Upper lobe of right lung (tissue), 1 donor: ENCODE measurements at regions not wholly inside any gene's neighbourhood (a gene's known extent, or its start where the extent isn't known, plus 50 kb on each side); places are given as distances from the start of the nearest gene placed in this dataset.

Source experiments
- ATAC-seq: fragments of 200-7000 bp; cut with Tn5 transposase; one replicate; pipeline ENCODE4 v1.9.1; 2020; ENCODE audit warnings: mild to moderate bottlenecking, moderate library complexity
- DNase-seq: peaks from one replicate; pipeline ENCODE4 v3.0.0-alpha.2; 2020
- H3K27ac ChIP-seq: fragments of 200-600 bp; one replicate; pipeline ENCODE4 v1.8.0; 2022
- H3K27me3 ChIP-seq: fragments of 200-600 bp; one replicate; pipeline ENCODE4 v1.8.0; 2022; ENCODE audit warnings: mild to moderate bottlenecking
- H3K36me3 ChIP-seq: fragments of 200-600 bp; one replicate; pipeline ENCODE4 v1.8.0; 2022
- H3K4me1 ChIP-seq: fragments of 200-600 bp; one replicate; pipeline ENCODE4 v1.8.0; 2022
- H3K4me3 ChIP-seq: fragments of 200-600 bp; one replicate; pipeline ENCODE4 v1.8.0; 2022; ENCODE audit warnings: mild to moderate bottlenecking
- H3K9me3 ChIP-seq: fragments of 200-600 bp; one replicate; pipeline ENCODE4 v1.8.0; 2022
- intact Hi-C: fragments of 100-400 bp; cut with DNase I; formaldehyde crosslinking; loops from one replicate; pipeline ENCODE4 v1.11.0; 2022
- TF ChIP-seq, protein P1 (sequence below): fragments of 200-600 bp; IDR thresholded peaks from one replicate; pipeline ENCODE4 v1.8.0; 2022; ENCODE audit warnings: antibody characterized with exemption
- donor health status: DM: no; HTN: yes; CAD: no; lungs with severe emphysema.

DNA sequence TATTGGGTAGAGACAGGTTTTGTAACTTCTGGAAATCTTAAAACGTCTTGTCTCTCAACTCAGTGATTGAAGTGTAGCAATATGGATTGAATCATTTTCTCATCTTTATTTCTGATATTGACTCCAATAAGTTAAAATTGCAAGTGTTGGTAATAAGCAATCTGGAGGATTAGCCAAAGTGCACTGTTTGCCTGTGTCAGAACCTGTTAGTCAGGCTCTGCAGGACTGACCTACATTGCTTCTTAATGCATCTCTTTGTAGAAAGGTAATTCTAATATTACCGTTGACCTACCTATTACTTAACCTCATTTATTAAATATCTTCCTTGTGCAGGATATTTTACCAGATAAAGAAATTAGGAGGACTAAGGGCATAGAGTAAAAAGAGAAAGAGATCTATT lies 484.0 kb upstream of the CITED2 start:
- intact Hi-C loops: no loop called here
- Histone ChIP-seq H3K4me1 (no peaks in the 10 kb centered on the region), H3K27me3 (no peaks in the 10 kb centered on the region), H3K9me3 (no peaks in the 10 kb centered on the region), H3K36me3 (no peaks in the 10 kb centered on the region), H3K27ac (no peak overlapping the region), H3K4me3 (no peak overlapping the region)
- DNase-seq (no peak), ATAC-seq (no peak)
- TF ChIP-seq, protein P1, sequence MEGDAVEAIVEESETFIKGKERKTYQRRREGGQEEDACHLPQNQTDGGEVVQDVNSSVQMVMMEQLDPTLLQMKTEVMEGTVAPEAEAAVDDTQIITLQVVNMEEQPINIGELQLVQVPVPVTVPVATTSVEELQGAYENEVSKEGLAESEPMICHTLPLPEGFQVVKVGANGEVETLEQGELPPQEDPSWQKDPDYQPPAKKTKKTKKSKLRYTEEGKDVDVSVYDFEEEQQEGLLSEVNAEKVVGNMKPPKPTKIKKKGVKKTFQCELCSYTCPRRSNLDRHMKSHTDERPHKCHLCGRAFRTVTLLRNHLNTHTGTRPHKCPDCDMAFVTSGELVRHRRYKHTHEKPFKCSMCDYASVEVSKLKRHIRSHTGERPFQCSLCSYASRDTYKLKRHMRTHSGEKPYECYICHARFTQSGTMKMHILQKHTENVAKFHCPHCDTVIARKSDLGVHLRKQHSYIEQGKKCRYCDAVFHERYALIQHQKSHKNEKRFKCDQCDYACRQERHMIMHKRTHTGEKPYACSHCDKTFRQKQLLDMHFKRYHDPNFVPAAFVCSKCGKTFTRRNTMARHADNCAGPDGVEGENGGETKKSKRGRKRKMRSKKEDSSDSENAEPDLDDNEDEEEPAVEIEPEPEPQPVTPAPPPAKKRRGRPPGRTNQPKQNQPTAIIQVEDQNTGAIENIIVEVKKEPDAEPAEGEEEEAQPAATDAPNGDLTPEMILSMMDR: no peak

DNA sequence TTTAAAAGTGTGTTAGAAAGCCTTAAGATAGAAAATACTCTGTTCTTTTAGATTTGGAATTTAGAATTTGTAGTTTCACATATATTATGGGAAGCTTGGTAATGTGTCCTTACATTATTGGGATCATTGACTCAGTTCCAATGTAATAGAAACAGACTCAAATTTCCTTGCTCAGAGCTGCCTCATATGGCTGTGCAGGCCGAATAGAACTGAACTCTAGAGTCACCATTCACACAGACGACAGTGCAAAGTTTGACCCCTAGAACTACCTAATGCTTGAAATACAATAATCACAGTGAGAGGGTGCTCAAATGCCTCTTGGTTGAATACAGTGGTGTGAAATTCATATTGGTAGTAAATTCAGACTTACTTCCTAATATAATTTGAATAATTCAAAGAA lies 482.7 kb upstream of the CITED2 start:
- Histone ChIP-seq H3K4me3 (no peak overlapping the region), H3K27ac (no peak overlapping the region), H3K9me3 (no peaks in the 10 kb centered on the region), H3K36me3 (no peaks in the 10 kb centered on the region), H3K27me3 (no peaks in the 10 kb centered on the region), H3K4me1 (no peaks in the 10 kb centered on the region)
- TF ChIP-seq, protein P1: no peak
- no peak for DNase-seq
- intact Hi-C loops: no loop called here
- no peak for ATAC-seq

DNA sequence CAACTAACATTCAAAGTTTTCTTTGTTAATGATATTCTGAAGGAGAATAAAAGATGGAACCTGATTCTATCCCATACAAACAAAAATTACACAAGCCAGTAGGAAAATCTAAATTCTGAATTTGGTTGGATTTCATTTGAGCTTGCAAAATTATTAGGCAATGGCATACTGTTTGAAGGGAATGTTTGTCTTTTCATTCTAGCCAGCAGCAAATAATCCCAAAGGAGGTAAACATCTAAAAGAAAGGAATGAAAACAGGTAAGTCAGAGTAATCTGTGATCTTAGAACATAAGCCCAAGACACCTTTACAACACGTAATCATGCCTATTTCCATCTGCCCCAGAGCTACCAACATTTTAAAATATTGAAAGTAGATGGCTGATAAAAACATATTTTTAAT lies 482.1 kb upstream of the CITED2 start:
- Histone ChIP-seq H3K27me3 (no peaks in the 10 kb centered on the region), H3K9me3 (no peaks in the 10 kb centered on the region), H3K4me1 (no peaks in the 10 kb centered on the region), H3K27ac (no peak overlapping the region), H3K36me3 (no peaks in the 10 kb centered on the region), H3K4me3 (no peak overlapping the region)
- DNase-seq: no peak
- TF ChIP-seq, protein P1: no peak
- intact Hi-C loops: no loop called here
- ATAC-seq: no peak

- TF ChIP-seq, protein P1: no peak
- ATAC-seq: no peak
- H3K27me3 ChIP-seq: no peaks in the 10 kb centered on the region
- no peaks in the 10 kb centered on the region for H3K9me3 ChIP-seq
- DNase-seq: no peak
- no peaks in the 10 kb centered on the region for H3K4me1 ChIP-seq
- H3K4me3 ChIP-seq: no peak overlapping the region
- no peaks in the 10 kb centered on the region for H3K36me3 ChIP-seq
- intact Hi-C loops: no loop called here
- H3K27ac ChIP-seq: no peak overlapping the region
Measured at GRCh38 chr6:139855671-139856311, 481.3 kb upstream of the CITED2 start.

DNA sequence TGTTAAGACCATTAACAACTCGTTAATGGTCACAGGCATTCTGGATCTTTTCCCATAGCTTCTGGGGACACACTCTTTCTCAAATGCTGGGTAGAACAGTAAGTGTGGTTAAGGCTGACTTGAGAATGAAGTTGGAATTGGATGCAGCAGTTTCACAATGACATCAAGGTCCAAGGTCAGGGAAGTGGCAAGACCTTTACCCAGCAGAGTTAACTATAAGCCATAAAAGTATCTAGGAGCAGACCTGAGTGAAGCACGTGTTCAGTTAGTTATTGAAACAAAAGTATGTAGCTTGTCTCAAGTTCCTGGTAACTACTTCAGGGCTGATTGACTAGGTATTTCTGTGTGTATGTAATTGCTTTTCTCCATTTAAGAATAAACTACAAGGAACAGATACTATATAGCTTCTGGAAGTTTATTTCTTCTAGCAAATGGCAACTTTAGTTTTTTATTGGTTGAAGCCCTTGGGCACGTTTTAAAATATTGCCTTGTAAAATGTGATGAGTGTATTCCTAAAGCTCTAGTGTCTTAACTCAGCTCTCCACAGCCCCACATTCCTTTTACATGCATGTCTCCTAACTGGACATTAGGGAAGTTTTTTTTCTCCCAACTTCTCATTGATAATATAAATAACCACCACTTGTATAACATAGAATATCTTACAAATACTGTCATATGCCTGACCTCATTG lies 479.0 kb upstream of the CITED2 start:
- Histone ChIP-seq H3K36me3 (no peaks in the 10 kb centered on the region), H3K4me3 (no peak overlapping the region), H3K9me3 (no peaks in the 10 kb centered on the region), H3K27me3 (no peaks in the 10 kb centered on the region), H3K27ac (no peak overlapping the region), H3K4me1 (no peaks in the 10 kb centered on the region)
- ATAC-seq (peak; percentile 36), DNase-seq (no peak)
- TF ChIP-seq, protein P1: no peak
- intact Hi-C loops: no loop called here
